HCT116 (cell line): ENCODE measurements at regions not wholly inside any gene's neighbourhood (a gene's known extent, or its start where the extent isn't known, plus 50 kb on each side); places are given as distances from the start of the nearest gene placed in this dataset.

Experiments used
- ATAC-seq: fragments of 200-7000 bp; cut with Tn5 transposase; 2 replicates; pipeline ENCODE4 v1.9.1; 2020; ENCODE audit warnings: mild to moderate bottlenecking, moderate library complexity
- BruUV-seq: library from RNA; stranded (reverse); fragments of 400-500 nt; replicated peaks from 2 replicates; lab custom pipeline; 2021; lab: Mats Ljungman, UMichigan
- CTCF ChIA-PET: fragments of 300-600 bp; sonication (Branson Sonifier 250); formaldehyde crosslinking; loops from one replicate; lab custom pipeline; 2021; ENCODE audit warnings: antibody characterized with exemption; lab: Charles Lee
- POLR2A ChIA-PET: fragments of 300-600, 350-600 bp; sonication (Branson Sonifier 250); formaldehyde crosslinking; loops from one replicate; lab custom pipeline; 2021; ENCODE audit warnings: antibody characterized with exemption; lab: Charles Lee
- RAD21 ChIA-PET, 2 experiments: fragments of 300-600 bp; sonication (Branson Sonifier 250); formaldehyde crosslinking; loops; one replicate each; lab custom pipeline; 2023; ENCODE audit warnings: low total read pairs in 2 of 2; ENCODE audit not compliant: uncharacterized antibody in 2 of 2, unreplicated experiment in 2 of 2, low non-redundant PET in 1 of 2; lab: Charles Lee
- DNase-seq: peaks from one replicate; pipeline ENCODE4 v3.0.0-alpha.2; 2010; ENCODE audit warnings: low read depth, low spot score
- H2AFZ ChIP-seq: fragments of 200-600 bp; shearing (Covaris generic), sonication (generic); 2 replicates; pipeline ENCODE4 v1.6.1; 2017; ENCODE audit warnings: low read depth, mixed run types, mixed read lengths, antibody characterized with exemption, low read length; ENCODE audit not compliant: poor library complexity, severe bottlenecking
- H3K27ac ChIP-seq: 2 replicates; pipeline ENCODE4 v1.5.1; 2012; ENCODE audit warnings: low read depth, low read length
- H3K27me3 ChIP-seq: fragments of 200-600 bp; sonication (generic); 2 replicates; pipeline ENCODE4 v1.6.1; 2016; ENCODE audit warnings: mixed run types, low read length, mixed read lengths; ENCODE audit not compliant: insufficient read depth
- H3K36me3 ChIP-seq, 2 experiments: fragments of 200-500 bp in 1 of 2; fragments of 200-600 bp in 1 of 2; sonication (Bioruptor generic) in 1 of 2; sonication (generic) in 1 of 2; 2 replicates each; pipeline versions ENCODE4 v1.5.1 to v1.6.1; 2014 to 2016; ENCODE audit warnings: low read length in 2 of 2, inconsistent platforms in 1 of 2, mixed read lengths in 1 of 2, mixed run types in 1 of 2; ENCODE audit not compliant: insufficient read depth in 2 of 2, control insufficient read depth in 1 of 2
- H3K4me1 ChIP-seq, 2 experiments: fragments of 200-600 bp in 1 of 2; sonication (generic) in 1 of 2; 2 replicates each; pipeline versions ENCODE4 v1.5.1 to v1.6.1; 2012 to 2017; ENCODE audit warnings: low read length in 2 of 2, inconsistent platforms in 1 of 2, mild to moderate bottlenecking in 1 of 2, mixed read lengths in 1 of 2, mixed run types in 1 of 2, moderate library complexity in 1 of 2; ENCODE audit not compliant: insufficient read depth in 2 of 2, control insufficient read depth in 1 of 2
- H3K4me2 ChIP-seq: fragments of 200-600 bp; sonication (generic); 2 replicates; pipeline ENCODE4 v1.6.1; 2017; ENCODE audit warnings: mixed run types, low read length, mixed read lengths
- H3K4me3 ChIP-seq, 2 experiments: fragments of 200-600 bp in 1 of 2; sonication (generic) in 1 of 2; replicated peaks in 1 of 2; 2 replicates each; pipeline ENCODE4 v1.5.1; 2011 to 2016; ENCODE audit warnings: low read length in 2 of 2, control low read depth in 1 of 2, low read depth in 1 of 2, mild to moderate bottlenecking in 1 of 2, mixed read lengths in 1 of 2, mixed run types in 1 of 2
- H3K79me2 ChIP-seq: fragments of 200-600 bp; sonication (generic); 2 replicates; pipeline ENCODE4 v1.6.1; 2017; ENCODE audit warnings: mild to moderate bottlenecking, mixed run types, low read length, moderate library complexity, mixed read lengths; ENCODE audit not compliant: insufficient read depth
- H3K9ac ChIP-seq: fragments of 200-600 bp; sonication (generic); 2 replicates; pipeline ENCODE4 v1.6.1; 2016; ENCODE audit warnings: low read length, mixed read lengths
- H3K9me2 ChIP-seq: fragments of 200-600 bp; sonication (generic), shearing (Covaris generic); 2 replicates; pipeline ENCODE4 v1.6.1; 2017; ENCODE audit warnings: mixed run types, mild to moderate bottlenecking, moderate library complexity; ENCODE audit not compliant: insufficient read depth
- H3K9me3 ChIP-seq, 2 experiments: fragments of 200-500 bp in 1 of 2; fragments of 200-600 bp in 1 of 2; sonication (Bioruptor generic) in 1 of 2; sonication (generic) in 1 of 2; 2 replicates each; pipeline ENCODE4 v1.6.1; 2014 to 2017; ENCODE audit warnings: low read length in 2 of 2, mixed read lengths in 2 of 2, inconsistent platforms in 1 of 2, low read depth in 1 of 2, mild to moderate bottlenecking in 1 of 2, mixed run types in 1 of 2, moderate library complexity in 1 of 2; ENCODE audit not compliant: control insufficient read depth in 1 of 2, insufficient read depth in 1 of 2
- H4K20me1 ChIP-seq: fragments of 200-600 bp; sonication (generic), shearing (Covaris generic); 2 replicates; pipeline ENCODE4 v1.6.1; 2017; ENCODE audit warnings: mixed run types, mild to moderate bottlenecking, moderate library complexity; ENCODE audit not compliant: insufficient read depth
- CEBPB ChIP-seq: IDR thresholded peaks from 2 replicates; pipeline ENCODE4 v1.6.1; 2012; ENCODE audit warnings: low read depth
- EGR1 ChIP-seq: IDR thresholded peaks from 2 replicates; pipeline ENCODE4 v1.6.1; 2012; ENCODE audit warnings: low read depth
- EZH2 ChIP-seq: fragments of 200-600 bp; sonication (generic); IDR thresholded peaks from 2 replicates; pipeline ENCODE4 v1.6.1; 2017; ENCODE audit warnings: antibody characterized with exemption, mixed run types
- RAD21 ChIP-seq: IDR thresholded peaks from 2 replicates; pipeline ENCODE4 v1.6.1; 2012; ENCODE audit warnings: low read depth, mild to moderate bottlenecking
- SP1 ChIP-seq: IDR thresholded peaks from 2 replicates; pipeline ENCODE4 v1.6.1; 2012; ENCODE audit warnings: low read depth
- SRF ChIP-seq: IDR thresholded peaks from 2 replicates; pipeline ENCODE4 v1.6.1; 2012; ENCODE audit warnings: low read depth
- TCF7L2 ChIP-seq: IDR thresholded peaks from 2 replicates; pipeline ENCODE4 v1.7.0; 2011; ENCODE audit warnings: borderline replicate concordance, inconsistent platforms; ENCODE audit not compliant: insufficient read depth, insufficient read length; ENCODE audit errors: extremely low read depth
- YY1 ChIP-seq: IDR thresholded peaks from 2 replicates; pipeline ENCODE4 v1.6.1; 2011; ENCODE audit warnings: low read length, low read depth, moderate library complexity, mild to moderate bottlenecking; ENCODE audit not compliant: insufficient replicate concordance; ENCODE audit errors: extremely low read depth
- ZNF274 ChIP-seq: fragments of 200-500 bp; sonication (Bioruptor generic); IDR thresholded peaks from 2 replicates; pipeline ENCODE4 v1.6.1; 2014; ENCODE audit warnings: mild to moderate bottlenecking, low read depth, low read length, inconsistent platforms
- intact Hi-C: fragments of 100-400 bp; cut with micrococcal nuclease; formaldehyde crosslinking; loops from 2 replicates; pipeline ENCODE4 v1.10.0; 2022
- TF ChIP-seq, protein P1 (sequence below): IDR thresholded peaks from 2 replicates; pipeline ENCODE4 v1.6.1; 2011; ENCODE audit warnings: mild to moderate bottlenecking, low read length, moderate library complexity; ENCODE audit not compliant: insufficient replicate concordance; ENCODE audit errors: extremely low read depth
- TF ChIP-seq, protein P2 (sequence below): IDR thresholded peaks from 2 replicates; pipeline ENCODE4 v1.6.1; 2012

DNA sequence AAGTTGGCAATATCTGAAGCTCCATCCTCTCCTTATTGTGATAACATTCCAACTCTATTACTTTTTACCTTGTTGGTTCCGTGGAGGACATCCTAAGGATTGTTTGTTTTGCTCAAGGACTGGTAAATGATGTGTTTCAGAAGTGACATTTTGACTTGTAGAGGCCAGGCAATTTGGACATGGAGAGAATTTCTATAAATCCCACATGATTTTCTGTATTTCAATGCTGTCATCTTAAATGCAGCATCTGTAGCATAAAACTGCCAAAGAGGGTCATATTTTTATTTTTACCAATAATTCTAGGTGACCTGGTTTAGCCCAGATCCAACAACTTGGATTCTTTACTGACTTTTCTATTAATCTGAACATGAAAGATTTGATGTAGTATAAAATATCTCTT lies 328.4 kb downstream of the BMP4 start (continued):
- TF ChIP-seq, protein P1, sequence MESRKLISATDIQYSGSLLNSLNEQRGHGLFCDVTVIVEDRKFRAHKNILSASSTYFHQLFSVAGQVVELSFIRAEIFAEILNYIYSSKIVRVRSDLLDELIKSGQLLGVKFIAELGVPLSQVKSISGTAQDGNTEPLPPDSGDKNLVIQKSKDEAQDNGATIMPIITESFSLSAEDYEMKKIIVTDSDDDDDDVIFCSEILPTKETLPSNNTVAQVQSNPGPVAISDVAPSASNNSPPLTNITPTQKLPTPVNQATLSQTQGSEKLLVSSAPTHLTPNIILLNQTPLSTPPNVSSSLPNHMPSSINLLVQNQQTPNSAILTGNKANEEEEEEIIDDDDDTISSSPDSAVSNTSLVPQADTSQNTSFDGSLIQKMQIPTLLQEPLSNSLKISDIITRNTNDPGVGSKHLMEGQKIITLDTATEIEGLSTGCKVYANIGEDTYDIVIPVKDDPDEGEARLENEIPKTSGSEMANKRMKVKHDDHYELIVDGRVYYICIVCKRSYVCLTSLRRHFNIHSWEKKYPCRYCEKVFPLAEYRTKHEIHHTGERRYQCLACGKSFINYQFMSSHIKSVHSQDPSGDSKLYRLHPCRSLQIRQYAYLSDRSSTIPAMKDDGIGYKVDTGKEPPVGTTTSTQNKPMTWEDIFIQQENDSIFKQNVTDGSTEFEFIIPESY: no peak
- TF ChIP-seq ZNF274 (no peak), EZH2 (no peak), SRF (no peak)
- TF ChIP-seq, protein P2, sequence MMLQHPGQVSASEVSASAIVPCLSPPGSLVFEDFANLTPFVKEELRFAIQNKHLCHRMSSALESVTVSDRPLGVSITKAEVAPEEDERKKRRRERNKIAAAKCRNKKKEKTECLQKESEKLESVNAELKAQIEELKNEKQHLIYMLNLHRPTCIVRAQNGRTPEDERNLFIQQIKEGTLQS: no peak

DNA sequence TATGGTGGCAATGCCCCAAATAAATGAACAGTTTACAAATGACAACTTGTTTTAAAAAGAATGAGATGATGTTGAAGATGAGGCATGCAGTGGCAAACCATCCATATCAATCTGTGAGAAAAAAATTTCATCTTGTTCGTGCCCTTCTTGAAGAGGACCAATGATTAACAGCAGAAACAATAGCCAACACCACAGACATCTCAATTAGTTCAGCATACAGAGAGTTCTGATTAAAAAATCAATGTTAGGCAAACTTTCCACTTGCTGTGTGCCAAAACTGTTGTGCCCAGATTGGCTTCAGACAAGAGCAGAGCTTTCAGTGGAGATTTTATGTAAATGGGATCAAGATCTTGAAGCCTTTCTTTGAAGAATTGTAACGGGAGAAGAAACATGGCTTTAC lies 329.9 kb downstream of the BMP4 start:
- no peak overlapping the region for H3K4me3 ChIP-seq
- no peaks in the 10 kb centered on the region for H3K27me3 ChIP-seq
- ATAC-seq (no peak), DNase-seq (no peak)
- H3K9ac ChIP-seq: no peak overlapping the region
- POLR2A ChIA-PET: no interaction called here
- H3K36me3 ChIP-seq: no peaks in the 10 kb centered on the region
- TF ChIP-seq CEBPB (no peak), YY1 (no peak), RAD21 (no peak), EGR1 (no peak), SP1 (no peak), TCF7L2 (no peak)
- TF ChIP-seq, protein P1: no peak
- BruUV-seq: no TSS peak
- H3K9me3 ChIP-seq: no peaks in the 10 kb centered on the region
- CTCF ChIA-PET: no interaction called here
- H3K79me2 ChIP-seq: no peaks in the 10 kb centered on the region
- H3K27ac ChIP-seq: no peak overlapping the region
- intact Hi-C loops: no loop called here
- no peak overlapping the region for H3K4me2 ChIP-seq
- no peaks in the 10 kb centered on the region for H4K20me1 ChIP-seq
- H3K9me2 ChIP-seq: no peaks in the 10 kb centered on the region
- RAD21 ChIA-PET: no interaction called here
- H2AFZ ChIP-seq: no peak overlapping the region
- H3K4me1 ChIP-seq: peaks cover 0 to 3% of the 10 kb centered on the region in 2 experiments; a peak in 1 of 4 replicates
